Panc1 (cell line): ENCODE measurements at regions not wholly inside any gene's neighbourhood (a gene's known extent, or its start where the extent isn't known, plus 50 kb on each side); places are given as distances from the start of the nearest gene placed in this dataset.

Experiments
- ATAC-seq: fragments of 200-7000 bp; cut with Tn5 transposase; 2 replicates; pipeline ENCODE4 v1.9.1; 2020; ENCODE audit warnings: mild to moderate bottlenecking, moderate library complexity
- BruUV-seq: library from RNA; stranded (reverse); fragments of 400-500 nt; replicated peaks from 2 replicates; lab custom pipeline; 2021; lab: Mats Ljungman, UMichigan
- CTCF ChIA-PET: fragments of 300-600 bp; sonication (Branson Sonifier 250); formaldehyde crosslinking; loops from one replicate; lab custom pipeline; 2022; ENCODE audit warnings: antibody characterized with exemption; lab: Charles Lee
- POLR2A ChIA-PET: fragments of 300-600 bp; sonication (Branson Sonifier 250); formaldehyde crosslinking; loops from one replicate; lab custom pipeline; 2022; ENCODE audit warnings: antibody characterized with exemption; lab: Charles Lee
- DNase-seq: peaks from one replicate; pipeline ENCODE4 v3.0.0-alpha.2; 2010; ENCODE audit warnings: low read depth, low spot score
- H3K27ac ChIP-seq: 2 replicates; pipeline ENCODE4 v1.5.1; 2011; ENCODE audit warnings: mild to moderate bottlenecking, low read length, inconsistent platforms
- H3K27me3 ChIP-seq: fragments of 200-500 bp; sonication (Bioruptor generic); 2 replicates; pipeline ENCODE4 v1.6.0; 2014; ENCODE audit warnings: low read length, inconsistent platforms; ENCODE audit not compliant: control insufficient read depth, insufficient read depth
- H3K36me3 ChIP-seq: fragments of 200-500 bp; sonication (Bioruptor generic); 2 replicates; pipeline ENCODE4 v1.5.1; 2014; ENCODE audit warnings: inconsistent platforms, mild to moderate bottlenecking, low read length, moderate library complexity; ENCODE audit not compliant: control insufficient read depth, insufficient read depth
- H3K4me1 ChIP-seq: 2 replicates; pipeline ENCODE4 v1.5.1; 2011; ENCODE audit warnings: inconsistent platforms, mild to moderate bottlenecking, low read length, moderate library complexity; ENCODE audit not compliant: control insufficient read depth, insufficient read depth
- H3K4me3 ChIP-seq, 2 experiments: 2 replicates each; pipeline ENCODE4 v1.5.1; 2011 to 2012; ENCODE audit warnings: low read depth in 2 of 2, low read length in 2 of 2, mild to moderate bottlenecking in 2 of 2, inconsistent platforms in 1 of 2, moderate library complexity in 1 of 2
- H3K9me3 ChIP-seq: fragments of 200-500 bp; sonication (Bioruptor generic); 2 replicates; pipeline ENCODE4 v1.5.1; 2014; ENCODE audit warnings: low read depth, mild to moderate bottlenecking, inconsistent platforms, low read length, moderate library complexity; ENCODE audit not compliant: control insufficient read depth, insufficient read depth
- CTCF ChIP-seq: fragments of 450-650 bp; IDR thresholded peaks from 2 replicates; pipeline ENCODE4 v1.5.1; 2017; ENCODE audit warnings: mild to moderate bottlenecking
- POLR2AphosphoS5 ChIP-seq: IDR thresholded peaks from 2 replicates; pipeline ENCODE4 v1.6.1; 2012; ENCODE audit warnings: mild to moderate bottlenecking, low read depth, low read length, moderate library complexity
- REST ChIP-seq, 2 experiments: IDR thresholded peaks; 2 replicates each; pipeline ENCODE4 v1.6.1; 2011 to 2012; ENCODE audit warnings: low read depth in 2 of 2, control low read depth in 1 of 2, low read length in 1 of 2, mild to moderate bottlenecking in 1 of 2, moderate library complexity in 1 of 2; ENCODE audit not compliant: insufficient read depth in 1 of 2
- SIN3A ChIP-seq: IDR thresholded peaks from 2 replicates; pipeline ENCODE4 v1.6.1; 2012; ENCODE audit warnings: low read depth, mild to moderate bottlenecking, low read length, moderate library complexity, borderline replicate concordance; ENCODE audit not compliant: insufficient read depth
- TCF7L2 ChIP-seq: IDR thresholded peaks from 2 replicates; pipeline ENCODE4 v1.6.1; 2011; ENCODE audit warnings: mild to moderate bottlenecking, low read depth, low read length, inconsistent platforms
- in situ Hi-C: cut with HindIII; loops from 2 replicates; pipeline ENCODE4 v1.10.0; 2016; ENCODE audit warnings: low sequenced_read_pairs, low pct_unique_long_range_greater_than_20kb
- intact Hi-C: fragments of 100-400 bp; cut with micrococcal nuclease; formaldehyde crosslinking; loops from one replicate; pipeline ENCODE4 v1.10.0; 2022; ENCODE audit not compliant: unreplicated experiment

GRCh38 chr19:31421856-31422255 is 72.6 kb upstream of the TSHZ3 start:
- no TSS peak for BruUV-seq
- ATAC-seq (no peak), DNase-seq (no peak)
- intact Hi-C loops (no loop called here), in situ Hi-C loops (no loop called here)
- H3K27me3 ChIP-seq, result peaks cover 9% of the 10 kb centered on the region; the same call in 1 of the 2 replicates
- no peak overlapping the region for H3K27ac ChIP-seq
- no peak overlapping the region for H3K4me3 ChIP-seq
- CTCF ChIA-PET, result no interaction called here
- no peak for TF ChIP-seq TCF7L2
- no peak for TF ChIP-seq CTCF
- no peak for TF ChIP-seq POLR2AphosphoS5
- no peaks in the 10 kb centered on the region for H3K36me3 ChIP-seq
- no peaks in the 10 kb centered on the region for H3K9me3 ChIP-seq
- H3K4me1 ChIP-seq, result no peaks in the 10 kb centered on the region
- POLR2A ChIA-PET, result no interaction called here

GRCh38 chr19:31423896-31424295 is 74.7 kb upstream of the TSHZ3 start:
- Histone ChIP-seq H3K27me3 (peaks cover 7% of the 10 kb centered on the region; the same call in 1 of the 2 replicates), H3K27ac (no peak overlapping the region), H3K4me3 (no peak overlapping the region), H3K9me3 (no peaks in the 10 kb centered on the region), H3K36me3 (no peaks in the 10 kb centered on the region), H3K4me1 (no peaks in the 10 kb centered on the region)
- DNase-seq, result no peak
- no peak for ATAC-seq
- ChIA-PET CTCF (no interaction called here), POLR2A (no interaction called here)
- in situ Hi-C loops (no loop called here), intact Hi-C loops (no loop called here)
- BruUV-seq, result no TSS peak
- no peak for TF ChIP-seq POLR2AphosphoS5
- no peak for TF ChIP-seq REST (IDR thresholded peaks at IDR 0.05; ENCODE audit: insufficient read depth in 1 of 2, low read depth in 2 of 2, low read length in 1 of 2)
- TF ChIP-seq CTCF, result no peak
- no peak for TF ChIP-seq SIN3A
- no peak for TF ChIP-seq TCF7L2
